Prostate gland (tissue), 2 donors: ENCODE measurements at regions not wholly inside any gene's neighbourhood (a gene's known extent, or its start where the extent isn't known, plus 50 kb on each side); places are given as distances from the start of the nearest gene placed in this dataset.

Source experiments
- DNase-seq: peaks from one replicate; pipeline ENCODE4 v3.0.0-alpha.2; 2019; ENCODE audit warnings: low spot score
- H3K27ac ChIP-seq, 2 donors: fragments of 200-600 bp; sonication (generic); 2 replicates each; pipeline ENCODE4 v1.5.1; 2017 to 2019
- H3K27me3 ChIP-seq: fragments of 200-600 bp; sonication (generic); replicated peaks from 2 replicates; pipeline ENCODE4 v1.5.1; 2019; ENCODE audit not compliant: insufficient read depth
- H3K36me3 ChIP-seq, 2 donors: fragments of 200-600 bp; sonication (generic); 1 replicate in 1 of 2; 2 replicates in 1 of 2; pipeline versions ENCODE4 v1.5.1 to v1.8.1; 2017 to 2019
- H3K4me1 ChIP-seq: fragments of 200-600 bp; sonication (generic); replicated peaks from 2 replicates; pipeline ENCODE4 v1.5.1; 2019
- H3K4me3 ChIP-seq, 2 donors: fragments of 200-600 bp; sonication (generic); 2 replicates each; pipeline ENCODE4 v1.5.1; 2017 to 2019
- H3K9me3 ChIP-seq: fragments of 200-600 bp; sonication (generic); 2 replicates; pipeline ENCODE4 v1.5.1; 2017
- POLR2A ChIP-seq: fragments of 450-650 bp; IDR thresholded peaks from one replicate; pipeline ENCODE4 v1.6.1; 2016; ENCODE audit warnings: antibody characterized with exemption, mild to moderate bottlenecking
- POLR2AphosphoS5 ChIP-seq: sonication (generic); formaldehyde crosslinking; IDR thresholded peaks from one replicate; pipeline ENCODE4 v1.6.1; 2017; ENCODE audit warnings: antibody characterized with exemption
- WGBS: methylation state at CpG from one replicate; pipeline ENCODE4 v1.1.5; 2018; 5-methylcytosine and 5-hydroxymethylcytosine counted together
- intact Hi-C: fragments of 100-400 bp; cut with DNase I; formaldehyde crosslinking; loops from one replicate; pipeline ENCODE4 v1.14.2; 2022
- TF ChIP-seq, protein P1 (sequence below), 4 experiments: fragments of 200-600 bp in 2 of 4; fragments of 450-650 bp in 2 of 4; sonication (generic) in 2 of 4; IDR thresholded peaks; 1 replicate in 3 of 4; 2 replicates in 1 of 4; pipeline ENCODE4 v1.5.1; 2016 to 2019; ENCODE audit warnings: antibody characterized with exemption in 4 of 4, mild to moderate bottlenecking in 2 of 4, moderate library complexity in 2 of 4

DNA sequence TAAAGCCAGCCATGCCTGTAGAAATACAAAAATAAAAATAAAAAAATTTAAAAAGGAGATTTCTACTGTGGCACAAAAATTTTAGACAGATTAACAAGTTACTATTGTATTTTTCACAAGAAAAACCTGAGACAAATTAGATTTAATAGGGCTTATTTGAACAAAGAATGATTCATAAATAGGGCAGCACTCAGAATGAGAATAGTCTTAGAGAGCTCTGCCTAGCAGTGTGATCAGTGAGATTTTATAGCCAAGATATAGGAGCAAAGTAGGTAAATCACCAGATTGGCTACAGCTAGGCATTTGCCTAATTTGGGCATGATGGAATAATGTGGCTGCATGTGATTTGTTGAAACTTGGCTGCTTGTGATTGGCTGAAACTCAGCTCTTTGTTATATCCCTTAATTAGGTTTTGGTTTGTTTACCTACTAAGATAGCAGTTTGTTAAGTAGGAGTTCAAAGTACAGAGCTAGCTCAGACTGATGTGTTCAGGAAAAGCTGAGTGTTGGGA is 279.7 kb upstream of the TMTC1 start:
- Histone ChIP-seq H3K4me3 (no peak overlapping the region), H3K36me3 (no peaks in the 10 kb centered on the region), H3K27ac (no peak overlapping the region), H3K4me1 (no peaks in the 10 kb centered on the region), H3K27me3 (no peaks in the 10 kb centered on the region), H3K9me3 (no peaks in the 10 kb centered on the region)
- intact Hi-C loops: no loop called here
- TF ChIP-seq POLR2AphosphoS5: no peak
- TF ChIP-seq, protein P1, sequence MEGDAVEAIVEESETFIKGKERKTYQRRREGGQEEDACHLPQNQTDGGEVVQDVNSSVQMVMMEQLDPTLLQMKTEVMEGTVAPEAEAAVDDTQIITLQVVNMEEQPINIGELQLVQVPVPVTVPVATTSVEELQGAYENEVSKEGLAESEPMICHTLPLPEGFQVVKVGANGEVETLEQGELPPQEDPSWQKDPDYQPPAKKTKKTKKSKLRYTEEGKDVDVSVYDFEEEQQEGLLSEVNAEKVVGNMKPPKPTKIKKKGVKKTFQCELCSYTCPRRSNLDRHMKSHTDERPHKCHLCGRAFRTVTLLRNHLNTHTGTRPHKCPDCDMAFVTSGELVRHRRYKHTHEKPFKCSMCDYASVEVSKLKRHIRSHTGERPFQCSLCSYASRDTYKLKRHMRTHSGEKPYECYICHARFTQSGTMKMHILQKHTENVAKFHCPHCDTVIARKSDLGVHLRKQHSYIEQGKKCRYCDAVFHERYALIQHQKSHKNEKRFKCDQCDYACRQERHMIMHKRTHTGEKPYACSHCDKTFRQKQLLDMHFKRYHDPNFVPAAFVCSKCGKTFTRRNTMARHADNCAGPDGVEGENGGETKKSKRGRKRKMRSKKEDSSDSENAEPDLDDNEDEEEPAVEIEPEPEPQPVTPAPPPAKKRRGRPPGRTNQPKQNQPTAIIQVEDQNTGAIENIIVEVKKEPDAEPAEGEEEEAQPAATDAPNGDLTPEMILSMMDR (IDR thresholded peaks at IDR 0.05): no peak
- TF ChIP-seq POLR2A: no peak
- DNase-seq: no peak

GRCh38 chr12:30048371-30048770 is 264.6 kb upstream of the TMTC1 start:
- H3K27me3 ChIP-seq: no peaks in the 10 kb centered on the region
- H3K27ac ChIP-seq: no peak overlapping the region
- no peaks in the 10 kb centered on the region for H3K4me1 ChIP-seq
- H3K36me3 ChIP-seq: no peaks in the 10 kb centered on the region
- TF ChIP-seq POLR2A (no peak), POLR2AphosphoS5 (no peak)
- TF ChIP-seq, protein P1 (IDR thresholded peaks at IDR 0.05): no peak
- WGBS: 56% methylated on average over 2 of the region's 2 CpGs
- no peak for DNase-seq
- H3K9me3 ChIP-seq: no peaks in the 10 kb centered on the region
- H3K4me3 ChIP-seq: no peak overlapping the region
- intact Hi-C loops: no loop called here

GRCh38 chr12:30047516-30048254 is 263.9 kb upstream of the TMTC1 start:
- no peaks in the 10 kb centered on the region for H3K4me1 ChIP-seq
- DNase-seq: no peak
- intact Hi-C loops: no loop called here
- TF ChIP-seq POLR2AphosphoS5 (no peak), POLR2A (no peak)
- TF ChIP-seq, protein P1 (IDR thresholded peaks at IDR 0.05): no peak
- no peaks in the 10 kb centered on the region for H3K36me3 ChIP-seq
- no peak overlapping the region for H3K27ac ChIP-seq
- WGBS: 45% methylated on average over 5 of the region's 5 CpGs
- no peaks in the 10 kb centered on the region for H3K9me3 ChIP-seq
- no peak overlapping the region for H3K4me3 ChIP-seq
- no peaks in the 10 kb centered on the region for H3K27me3 ChIP-seq

DNA sequence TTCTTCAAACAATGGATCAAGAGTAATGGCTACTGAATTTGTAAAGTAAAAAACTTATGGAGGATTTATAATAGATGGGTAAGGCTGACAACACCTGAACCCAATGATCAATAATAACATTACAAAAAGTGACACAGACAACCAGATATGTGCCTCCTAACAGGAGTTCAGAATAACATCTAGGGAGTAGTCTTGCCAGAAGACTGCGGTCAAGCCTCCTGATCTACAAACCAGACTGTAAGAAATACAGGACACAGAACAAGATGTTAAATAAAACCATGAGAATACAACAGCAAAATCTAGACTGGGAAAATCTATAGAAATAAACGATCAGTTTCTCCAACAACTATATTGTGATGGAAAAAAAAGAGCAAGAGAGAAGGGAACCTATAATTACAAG is 262.6 kb upstream of the TMTC1 start:
- 65% methylated on average over 2 of the region's 2 CpGs for WGBS
- H3K9me3 ChIP-seq: no peaks in the 10 kb centered on the region
- H3K4me3 ChIP-seq: no peak overlapping the region
- TF ChIP-seq, protein P1 (IDR thresholded peaks at IDR 0.05): no peak
- TF ChIP-seq POLR2A: no peak
- no peak for TF ChIP-seq POLR2AphosphoS5
- H3K4me1 ChIP-seq: no peaks in the 10 kb centered on the region
- intact Hi-C loops: no loop called here
- DNase-seq: no peak
- H3K27ac ChIP-seq: no peak overlapping the region
- H3K36me3 ChIP-seq: no peaks in the 10 kb centered on the region
- no peaks in the 10 kb centered on the region for H3K27me3 ChIP-seq

DNA sequence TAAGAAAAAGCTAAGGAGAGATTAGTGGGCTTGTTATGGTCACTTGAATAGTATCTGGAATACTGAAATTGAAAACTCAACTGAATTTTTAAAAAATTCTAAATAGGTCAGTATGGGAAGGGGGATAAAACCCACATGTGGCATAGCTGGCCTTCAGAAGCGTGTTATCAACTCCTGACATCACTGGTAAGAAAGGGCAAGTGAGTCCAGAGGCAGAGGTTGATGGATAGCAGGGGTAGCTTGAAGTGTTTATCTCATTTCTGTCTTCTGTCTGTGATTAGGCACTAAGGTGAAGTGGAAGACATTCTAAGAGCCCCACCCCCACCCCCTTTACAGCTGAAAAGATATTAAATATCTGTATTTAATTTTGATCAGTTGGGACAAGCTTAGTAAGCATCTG is 261.4 kb upstream of the TMTC1 start:
- no peaks in the 10 kb centered on the region for H3K4me1 ChIP-seq
- intact Hi-C loops: no loop called here
- TF ChIP-seq, protein P1 (IDR thresholded peaks at IDR 0.05): no peak
- TF ChIP-seq POLR2AphosphoS5: no peak
- no peak for TF ChIP-seq POLR2A
- no peaks in the 10 kb centered on the region for H3K9me3 ChIP-seq
- no peaks in the 10 kb centered on the region for H3K36me3 ChIP-seq
- no peak overlapping the region for H3K4me3 ChIP-seq
- no peaks in the 10 kb centered on the region for H3K27me3 ChIP-seq
- 93% methylated on average over 1 of the region's 1 CpG for WGBS
- DNase-seq: no peak
- no peak overlapping the region for H3K27ac ChIP-seq
